GM21390 (cell line): ENCODE measurements at regions not wholly inside any gene's neighbourhood (a gene's known extent, or its start where the extent isn't known, plus 50 kb on each side); places are given as distances from the start of the nearest gene placed in this dataset.
"Not testable (repeated sequence)": the region's sequence is repeated elsewhere in the genome, so short reads cannot be mapped to it uniquely, and the experiment has no call there.

Experiments
- ATAC-seq: cut with Tn5 transposase; IDR thresholded peaks from one replicate; pipeline ENCODE4 v1.9.1; 2021; ENCODE audit not compliant: unreplicated experiment

- no peak for ATAC-seq
These were observed 1910.0 kb upstream of the AGA start for GRCh38 chr4:179352221-179352620.

GRCh38 chr4:179353786-179354185, 1911.5 kb upstream of the AGA start:
- ATAC-seq: no peak

- no peak for ATAC-seq
These were observed 1919.8 kb upstream of the AGA start for GRCh38 chr4:179361978-179362486.

- not testable (repeated sequence) for ATAC-seq
These were observed 1923.7 kb upstream of the AGA start for GRCh38 chr4:179365932-179366331.

- no peak for ATAC-seq
These were observed 1930.0 kb upstream of the AGA start for GRCh38 chr4:179372242-179372641.

- no peak for ATAC-seq
These were observed 1930.5 kb upstream of the AGA start for GRCh38 chr4:179372746-179373145.

- not testable (repeated sequence) for ATAC-seq
These were observed 1936.6 kb upstream of the AGA start for GRCh38 chr4:179378847-179379246.

GRCh38 chr4:179392787-179393186, 1950.5 kb upstream of the AGA start:
- ATAC-seq: no peak

GRCh38 chr4:179398414-179398813, 1956.2 kb upstream of the AGA start:
- ATAC-seq: no peak

GRCh38 chr4:179399054-179399782, 1957.0 kb upstream of the AGA start:
- ATAC-seq: no peak

GRCh38 chr4:179415037-179415846, 1973.0 kb upstream of the AGA start:
- no peak for ATAC-seq

- no peak for ATAC-seq
These were observed 1973.6 kb upstream of the AGA start for GRCh38 chr4:179415847-179416223.

- ATAC-seq: no peak
These were observed 1975.1 kb upstream of the AGA start for GRCh38 chr4:179417357-179417756.

GRCh38 chr4:179437962-179438361, 1995.7 kb upstream of the AGA start:
- ATAC-seq: no peak

- ATAC-seq: no peak
These were observed 1999.4 kb upstream of the AGA start for GRCh38 chr4:179441596-179441995.

- ATAC-seq: no peak
These were observed 2005.1 kb upstream of the AGA start for GRCh38 chr4:179447308-179447707.

- no peak for ATAC-seq
These were observed 2023.0 kb upstream of the AGA start for GRCh38 chr4:179465131-179465797.

- ATAC-seq: no peak
These were observed 2025.6 kb upstream of the AGA start for GRCh38 chr4:179467878-179468277.

- ATAC-seq: no peak
These were observed 2029.9 kb upstream of the AGA start for GRCh38 chr4:179472164-179472563.

- no peak for ATAC-seq
These were observed 2036.4 kb upstream of the AGA start for GRCh38 chr4:179478608-179479007.

- ATAC-seq: no peak
These were observed 2043.5 kb upstream of the AGA start for GRCh38 chr4:179485781-179486180.
